Suppressor macrophage treated with lipopolysaccharide for 4 hours (primary cell): ENCODE measurements at regions not wholly inside any gene's neighbourhood (a gene's known extent, or its start where the extent isn't known, plus 50 kb on each side); places are given as distances from the start of the nearest gene placed in this dataset.
"Not testable (repeated sequence)": the region's sequence is repeated elsewhere in the genome, so short reads cannot be mapped to it uniquely, and the experiment has no call there.

ENCODE experiments used
- DNase-seq: peaks from one replicate; pipeline ENCODE4 v3.0.0-alpha.2; 2020

DNA sequence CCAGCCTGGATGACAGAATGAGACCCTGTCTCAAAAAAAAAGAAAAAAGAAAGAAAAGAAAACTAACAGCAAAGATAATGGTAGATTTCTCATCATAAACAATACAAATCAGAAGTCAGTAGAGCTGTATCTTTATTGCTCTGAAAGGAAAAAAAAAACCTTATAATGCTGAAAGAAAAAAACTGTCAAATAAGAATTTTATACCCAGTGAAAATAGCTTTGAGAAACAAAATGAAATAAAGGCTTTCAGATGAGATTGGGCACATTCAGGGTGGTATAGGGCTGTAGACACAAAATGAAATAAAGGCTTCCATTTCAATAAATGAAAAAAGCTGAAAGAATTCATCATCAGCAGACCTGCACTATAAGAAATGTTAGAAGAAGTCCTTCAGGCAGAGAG, 105.0 kb upstream of the FOXN3 start:
- no peak for DNase-seq

DNA sequence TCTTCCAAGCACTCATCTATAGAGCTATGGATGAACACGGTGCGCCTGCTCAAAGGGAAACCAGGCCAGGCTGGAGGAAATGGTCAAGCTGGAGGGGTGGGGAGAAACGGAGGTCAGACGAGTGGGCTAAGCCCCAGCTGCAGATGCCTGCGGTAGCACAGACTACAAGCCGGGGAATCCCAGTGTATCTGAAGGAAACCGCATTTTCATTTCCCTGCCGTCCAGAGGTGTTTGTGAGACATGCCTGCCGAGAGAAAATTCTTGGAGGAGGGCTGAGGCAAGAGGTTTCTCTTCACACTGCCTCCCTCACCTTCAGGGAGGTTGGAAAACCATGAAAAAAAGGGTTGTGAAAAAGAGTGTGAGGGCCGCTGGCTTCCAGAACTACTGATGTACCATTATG, 102.0 kb upstream of the FOXN3 start:
- no peak for DNase-seq

DNA sequence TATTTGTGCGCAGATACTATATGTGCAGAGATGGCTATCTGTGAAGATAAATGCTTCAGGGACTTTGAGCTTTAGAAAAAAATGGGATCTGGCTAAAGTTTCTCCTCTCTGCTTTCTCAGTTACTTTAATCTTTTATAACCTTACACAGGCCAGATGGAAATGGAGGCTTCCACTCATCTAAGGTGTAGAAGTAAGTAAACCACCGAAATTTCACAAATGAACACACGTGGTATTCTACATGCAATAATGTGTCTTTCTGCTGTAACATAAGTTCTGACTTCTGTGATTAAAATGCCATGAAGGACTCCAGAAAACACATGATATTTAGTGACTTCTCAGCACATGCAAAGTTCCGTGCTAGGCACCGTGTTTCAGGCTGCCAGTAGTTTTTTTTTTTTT, 99.1 kb upstream of the FOXN3 start:
- DNase-seq: no peak

DNA sequence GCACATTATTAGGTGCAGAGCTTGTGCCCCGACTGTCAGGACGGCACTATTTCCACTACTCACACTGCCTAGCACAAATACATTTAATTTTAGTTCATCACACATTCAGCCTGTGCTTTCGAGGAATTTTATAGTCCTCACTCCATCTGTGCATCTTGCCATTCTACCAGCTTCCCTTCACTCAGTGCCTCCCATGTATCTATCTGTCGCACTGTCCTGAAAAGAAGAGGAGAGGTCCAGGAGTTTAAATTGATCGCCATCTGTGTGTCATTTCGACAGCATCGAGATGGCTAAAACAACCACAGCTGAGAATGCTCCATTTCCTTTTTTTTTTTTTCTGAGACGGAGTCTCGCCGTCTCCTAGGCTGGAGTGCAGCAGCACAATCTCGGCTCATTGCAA, 97.6 kb upstream of the FOXN3 start:
- no peak for DNase-seq

GRCh38 chr14:89509891-89510290, 92.9 kb upstream of the FOXN3 start:
- DNase-seq: no peak

DNA sequence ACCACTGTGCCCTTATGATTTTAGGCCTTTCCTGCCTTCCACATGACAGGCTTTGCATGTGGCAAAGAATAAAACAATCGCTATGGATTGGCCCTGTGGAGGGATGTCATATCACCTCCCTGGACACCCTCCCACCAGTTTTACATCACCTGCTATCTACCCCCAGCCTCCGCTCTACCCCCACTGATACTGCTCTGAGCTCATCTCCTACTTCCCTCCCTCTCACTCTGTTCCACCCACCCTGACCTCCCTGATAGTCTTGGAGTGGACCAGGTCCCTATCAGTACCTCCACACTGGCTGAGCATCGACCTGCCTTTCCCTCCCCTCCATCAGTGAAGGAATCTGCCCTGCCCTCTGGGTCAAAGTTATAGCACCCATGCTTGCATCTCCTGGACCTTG, 91.8 kb upstream of the FOXN3 start:
- no peak for DNase-seq

DNA sequence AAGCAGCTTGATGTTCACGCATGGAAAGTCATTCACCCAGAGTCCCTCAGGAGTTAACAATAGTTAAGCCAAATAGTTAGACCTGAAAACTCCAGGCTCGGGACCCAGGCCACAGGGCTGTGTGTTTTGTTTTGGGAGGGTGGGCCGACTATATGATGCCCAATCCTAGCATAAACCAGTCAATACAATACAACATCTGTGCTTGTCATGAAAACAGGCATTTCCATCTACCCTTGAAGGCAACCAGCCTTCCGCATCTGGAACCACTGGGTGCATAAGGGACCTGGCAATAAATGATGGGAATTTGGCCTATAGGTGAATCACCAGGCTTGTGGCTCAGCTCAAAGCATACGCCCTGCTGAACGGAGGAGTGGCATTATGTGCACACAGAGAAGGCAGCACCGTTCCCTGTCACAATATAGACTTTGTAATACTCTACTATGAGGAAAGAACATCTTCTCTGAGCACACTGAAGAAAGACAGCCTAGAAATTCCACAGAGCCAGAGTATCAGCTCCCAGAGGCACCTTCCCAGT, 91.0 kb upstream of the FOXN3 start:
- DNase-seq: no peak

GRCh38 chr14:89507521-89507920, 90.5 kb upstream of the FOXN3 start:
- peak; percentile 70 for DNase-seq

DNA sequence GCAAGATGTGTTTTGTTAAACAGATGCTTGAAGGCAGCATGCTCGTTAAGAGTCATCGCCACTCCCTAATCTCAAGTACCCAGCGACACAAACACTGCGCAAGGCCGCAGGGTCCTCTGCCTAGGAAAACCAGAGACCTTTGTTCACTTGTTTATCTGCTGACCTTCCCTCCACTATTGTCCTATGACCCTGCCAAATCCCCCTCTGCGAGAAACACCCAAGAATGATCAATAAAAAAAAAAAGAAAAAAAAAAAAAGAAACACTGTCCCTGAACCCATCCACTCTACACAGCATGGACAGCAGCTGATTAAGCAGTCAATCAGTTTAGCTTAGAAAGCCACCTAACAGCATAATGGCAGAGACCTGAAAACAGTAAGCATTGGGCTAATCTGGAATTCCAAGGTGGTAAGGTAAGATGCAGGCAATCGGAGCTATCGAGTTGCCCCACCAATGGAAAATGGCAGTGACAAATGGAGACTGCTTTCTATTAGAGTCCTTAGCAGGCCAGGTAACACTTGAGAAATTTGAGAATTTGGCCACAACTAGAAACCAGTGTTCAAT, 89.9 kb upstream of the FOXN3 start:
- not testable (repeated sequence) for DNase-seq

GRCh38 chr14:89504602-89505313, 87.7 kb upstream of the FOXN3 start:
- peak; percentile 80 for DNase-seq

DNA sequence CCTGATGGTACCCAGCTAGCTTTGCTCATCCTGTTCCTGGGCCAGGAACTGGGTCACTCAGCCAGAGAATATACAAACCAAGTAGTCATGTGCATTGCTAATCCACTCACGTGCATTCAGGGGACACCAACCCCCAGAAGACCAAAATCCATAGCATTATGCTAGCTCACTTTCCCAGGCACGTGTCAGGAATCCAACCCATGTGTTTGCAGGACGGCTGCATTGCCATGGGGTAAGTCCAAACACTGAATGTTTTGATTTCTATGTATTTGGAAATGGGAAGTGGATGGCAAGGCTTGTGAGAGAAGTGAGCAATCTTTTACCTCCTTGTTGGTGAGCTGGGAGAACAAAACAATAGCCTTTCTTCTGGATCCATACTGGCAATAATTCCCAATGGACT, 87.1 kb upstream of the FOXN3 start:
- peak; percentile 64 for DNase-seq

DNA sequence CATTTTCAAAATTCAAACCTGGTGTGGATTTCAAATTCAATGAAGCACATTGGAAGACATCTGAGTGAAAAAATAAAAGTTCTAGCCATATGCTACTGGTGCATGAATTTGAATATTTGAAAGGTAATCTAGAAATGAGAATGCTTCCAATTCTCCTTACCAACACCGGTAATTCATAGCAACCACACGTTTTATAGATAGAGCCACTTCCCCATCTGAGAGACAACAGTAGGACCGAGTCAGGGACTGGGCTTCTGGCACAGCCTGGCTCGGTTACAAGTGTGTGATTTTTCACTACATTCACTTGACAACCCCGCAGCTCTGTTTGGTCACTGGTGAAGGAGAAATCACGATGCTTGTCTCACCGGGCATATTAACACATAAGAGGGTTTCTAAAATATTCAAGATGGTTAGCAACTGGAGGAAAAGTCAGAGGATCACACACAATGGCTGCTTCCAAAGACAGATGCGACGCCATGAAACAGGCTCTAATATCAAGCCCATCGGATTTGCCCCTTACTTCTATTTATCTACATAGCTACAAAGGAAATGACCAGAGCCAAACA, 86.5 kb upstream of the FOXN3 start:
- no peak for DNase-seq

GRCh38 chr14:89502966-89503365, 85.9 kb upstream of the FOXN3 start:
- DNase-seq: no peak

- DNase-seq: no peak
Observed at GRCh38 chr14:89501381-89501780, 84.3 kb upstream of the FOXN3 start.

GRCh38 chr14:89500303-89500702, 83.3 kb upstream of the FOXN3 start:
- no peak for DNase-seq

DNA sequence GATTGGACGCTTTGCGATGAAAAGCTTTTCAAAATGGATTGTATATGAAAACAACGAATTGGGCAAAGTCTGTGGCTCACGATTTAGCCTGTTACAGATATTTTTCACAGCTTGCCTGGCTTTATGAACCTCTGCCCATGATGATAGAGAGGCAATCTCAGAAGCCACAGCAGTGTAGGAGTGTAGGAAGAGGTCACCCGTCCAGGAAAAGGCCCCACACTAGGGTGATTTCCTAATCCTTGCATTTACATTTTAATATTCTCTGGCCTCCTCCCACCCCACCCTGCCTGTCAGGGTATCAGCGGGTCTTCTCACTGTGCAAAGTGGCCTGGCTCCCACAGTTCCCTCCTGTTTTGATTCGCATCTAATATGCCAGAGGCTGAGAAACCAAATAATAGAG, 81.8 kb upstream of the FOXN3 start:
- peak; percentile 33 for DNase-seq

DNA sequence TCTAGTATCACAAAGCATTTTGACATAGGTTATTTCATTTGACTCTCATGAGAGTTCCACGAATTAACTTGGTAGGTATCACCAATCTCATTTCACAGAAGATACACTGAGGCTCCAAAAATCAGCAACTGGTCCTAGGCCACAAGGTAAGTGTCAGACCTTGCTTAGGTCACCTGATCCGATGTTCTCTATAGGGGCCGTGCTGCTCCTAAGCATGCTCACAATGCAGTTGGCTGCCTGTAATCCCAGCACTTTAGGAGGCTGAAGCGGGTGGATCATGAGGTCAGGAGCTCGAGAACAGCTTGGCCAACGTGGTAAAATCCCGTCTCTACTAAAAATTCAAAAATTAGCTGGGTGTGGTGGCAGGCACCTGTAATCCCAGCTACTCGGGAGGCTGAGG, 78.7 kb upstream of the FOXN3 start:
- DNase-seq: no peak

DNA sequence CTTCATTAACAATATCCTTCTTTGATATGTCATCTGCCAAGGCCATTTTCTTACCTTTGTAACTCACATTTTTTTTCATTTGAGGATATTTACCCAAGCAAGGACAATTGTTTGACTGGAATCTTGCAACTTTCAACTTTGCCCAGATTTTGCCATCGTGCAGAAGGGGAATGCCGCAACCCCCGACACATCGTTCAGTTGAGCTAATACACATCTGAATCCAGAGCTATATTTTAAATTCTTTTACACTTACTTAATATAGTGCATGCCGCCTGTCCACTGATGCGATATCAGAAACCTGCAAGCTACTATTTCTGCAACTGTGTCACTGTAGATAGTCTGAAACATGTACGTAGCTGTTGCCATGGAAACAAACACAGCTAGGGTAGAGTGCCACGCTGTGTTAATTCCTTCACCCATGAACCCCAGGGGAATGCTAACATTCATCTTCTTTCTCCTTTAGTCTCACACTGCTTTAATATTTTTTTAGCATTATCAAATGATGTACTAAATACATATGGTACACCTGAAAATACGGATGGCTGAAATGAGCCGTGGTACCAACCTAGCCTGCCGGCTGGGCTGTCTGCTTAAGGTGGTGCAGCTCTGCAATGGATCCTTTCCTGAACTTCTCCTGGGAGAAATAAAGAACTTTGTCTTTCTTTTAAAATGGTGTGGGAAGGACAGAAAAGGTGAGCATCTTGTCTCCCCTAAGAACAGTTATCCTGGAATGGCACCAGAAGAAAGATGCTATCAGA, 77.0 kb upstream of the FOXN3 start:
- DNase-seq: no peak

DNA sequence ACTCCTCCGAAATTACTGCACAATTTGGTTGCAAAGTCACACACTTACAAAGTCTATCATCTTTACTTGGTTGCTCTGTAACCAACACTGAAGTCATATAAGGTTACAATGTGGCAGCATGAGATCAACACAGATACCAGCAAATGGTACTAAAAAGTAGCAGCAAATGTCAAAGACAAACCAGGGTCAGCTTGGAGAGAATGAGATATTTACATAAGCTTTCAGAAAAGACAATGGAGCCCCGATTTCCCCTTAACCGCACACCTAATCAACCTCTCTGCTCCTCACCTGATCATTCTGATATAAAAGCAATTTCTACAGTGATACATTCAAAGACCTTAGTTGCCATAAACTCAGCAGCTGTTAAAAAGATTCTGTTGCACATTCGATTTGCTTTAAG, 76.4 kb upstream of the FOXN3 start:
- no peak for DNase-seq

GRCh38 chr14:89491711-89492381, 74.8 kb upstream of the FOXN3 start:
- no peak for DNase-seq

DNA sequence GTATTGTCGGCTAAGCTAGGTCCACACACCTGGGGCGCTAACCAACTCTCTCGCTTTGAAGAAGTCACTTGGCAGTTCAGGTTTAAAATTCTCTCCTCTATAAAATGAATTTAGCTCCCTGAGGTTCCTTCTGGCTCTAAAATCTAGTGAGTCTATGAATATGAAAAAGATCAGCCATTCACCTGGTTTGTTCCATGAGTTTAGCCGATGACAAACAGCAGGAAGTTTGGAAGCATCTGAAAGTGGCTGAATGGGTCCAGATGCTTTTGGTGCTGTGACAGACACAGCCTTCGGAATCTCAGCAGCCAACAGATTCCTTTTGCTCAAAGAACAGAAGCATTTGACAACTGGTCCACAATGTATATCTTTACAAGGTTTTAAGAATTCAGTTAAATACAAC, 73.4 kb upstream of the FOXN3 start:
- DNase-seq: no peak

GRCh38 chr14:89489761-89490437, 72.9 kb upstream of the FOXN3 start:
- DNase-seq: no peak

DNA sequence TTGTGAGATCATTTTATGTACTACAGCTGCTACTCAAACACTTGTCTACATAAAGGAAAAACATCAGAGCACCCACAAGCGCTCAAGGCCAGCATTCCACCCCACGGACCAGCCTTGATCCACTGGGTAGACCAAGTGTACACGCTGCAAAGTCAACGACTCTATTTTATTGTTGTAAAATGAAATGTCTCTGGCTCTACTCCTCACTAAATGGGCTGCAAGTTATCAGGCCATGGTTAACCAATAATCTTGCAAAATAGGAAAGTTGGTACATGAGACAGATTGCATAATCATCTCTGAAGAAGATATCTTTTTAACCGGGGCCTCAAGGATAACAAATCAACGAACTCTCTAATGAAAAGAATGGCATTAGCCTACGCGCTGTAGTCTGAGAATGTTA, 69.9 kb upstream of the FOXN3 start:
- peak; percentile 51 for DNase-seq
